ENCODE measurements at regions not wholly inside any gene's neighbourhood (a gene's known extent, or its start where the extent isn't known, plus 50 kb on each side); places are given as distances from the start of the nearest gene placed in this dataset.
A peak's percentile ranks its signal among the peaks of the same experiment; 100 is the strongest.

DNA sequence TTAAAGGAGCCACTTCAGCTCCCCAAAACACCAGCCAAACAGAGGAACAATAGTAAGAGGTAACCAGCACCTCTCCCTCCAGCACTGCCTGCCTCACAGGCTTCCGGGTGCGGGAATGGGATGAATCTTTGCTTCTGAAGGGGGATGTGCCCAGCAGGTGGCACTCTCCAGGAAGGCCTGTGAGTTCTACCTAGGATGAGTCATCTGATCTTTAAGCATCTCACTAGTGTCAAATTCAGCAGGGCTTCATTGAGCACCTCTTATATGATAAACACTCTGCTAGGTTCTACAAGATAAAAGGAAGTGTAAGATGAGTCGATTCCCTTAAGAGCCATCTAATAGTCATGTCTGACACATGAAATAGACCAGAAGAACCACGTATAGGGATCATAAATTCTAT, 237.4 kb upstream of the UMPS start:
- TF ChIP-seq, protein P1, sequence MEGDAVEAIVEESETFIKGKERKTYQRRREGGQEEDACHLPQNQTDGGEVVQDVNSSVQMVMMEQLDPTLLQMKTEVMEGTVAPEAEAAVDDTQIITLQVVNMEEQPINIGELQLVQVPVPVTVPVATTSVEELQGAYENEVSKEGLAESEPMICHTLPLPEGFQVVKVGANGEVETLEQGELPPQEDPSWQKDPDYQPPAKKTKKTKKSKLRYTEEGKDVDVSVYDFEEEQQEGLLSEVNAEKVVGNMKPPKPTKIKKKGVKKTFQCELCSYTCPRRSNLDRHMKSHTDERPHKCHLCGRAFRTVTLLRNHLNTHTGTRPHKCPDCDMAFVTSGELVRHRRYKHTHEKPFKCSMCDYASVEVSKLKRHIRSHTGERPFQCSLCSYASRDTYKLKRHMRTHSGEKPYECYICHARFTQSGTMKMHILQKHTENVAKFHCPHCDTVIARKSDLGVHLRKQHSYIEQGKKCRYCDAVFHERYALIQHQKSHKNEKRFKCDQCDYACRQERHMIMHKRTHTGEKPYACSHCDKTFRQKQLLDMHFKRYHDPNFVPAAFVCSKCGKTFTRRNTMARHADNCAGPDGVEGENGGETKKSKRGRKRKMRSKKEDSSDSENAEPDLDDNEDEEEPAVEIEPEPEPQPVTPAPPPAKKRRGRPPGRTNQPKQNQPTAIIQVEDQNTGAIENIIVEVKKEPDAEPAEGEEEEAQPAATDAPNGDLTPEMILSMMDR (conservative IDR thresholded peaks at IDR 0.05 in 1 of 2, IDR thresholded peaks at IDR 0.05 in 1 of 2; ENCODE audit: low read depth in 1 of 2, low read length in 2 of 2): peak in 1 of 2 donors; percentile 23
- TF ChIP-seq EZH2 (IDR thresholded peaks at IDR 0.05; ENCODE audit: low read length, missing control alignments): no peak
- Histone ChIP-seq H3K27me3 (ENCODE audit: control insufficient read depth, insufficient read depth, low read length) (peaks cover 3% of the 10 kb centered on the region), H3K4me2 (ENCODE audit: extremely low read depth, insufficient read depth, low read length) (no peak overlapping the region), H3K27ac (ENCODE audit: insufficient read depth, low read length) (no peak overlapping the region), H3K36me3 (ENCODE audit: control insufficient read depth, insufficient read depth, low read length) (no peaks in the 10 kb centered on the region), H3K4me1 (ENCODE audit: control insufficient read depth, extremely low read depth, insufficient read depth, low read length) (no peaks in the 10 kb centered on the region), H3K79me2 (ENCODE audit: control insufficient read depth, insufficient read depth, low read length) (no peaks in the 10 kb centered on the region), H3K9me3 (ENCODE audit: control insufficient read depth, insufficient read depth, low read depth, low read length) (no peaks in the 10 kb centered on the region), H2AFZ (ENCODE audit: low read length) (no peak overlapping the region), H3K4me3 (replicated peaks in 1 of 4; ENCODE audit: control extremely low read depth in 1 of 4, insufficient read depth in 1 of 4, low read depth in 3 of 4, low read length in 4 of 4) (no peak overlapping the region), H4K20me1 (ENCODE audit: control insufficient read depth, extremely low read depth, insufficient read depth, low read length) (no peaks in the 10 kb centered on the region), H3K9ac (ENCODE audit: insufficient read depth, low read length) (no peak overlapping the region)
- peak; percentile 14 to 58 for DNase-seq (ENCODE audit: low read depth in 2 of 2)

DNA sequence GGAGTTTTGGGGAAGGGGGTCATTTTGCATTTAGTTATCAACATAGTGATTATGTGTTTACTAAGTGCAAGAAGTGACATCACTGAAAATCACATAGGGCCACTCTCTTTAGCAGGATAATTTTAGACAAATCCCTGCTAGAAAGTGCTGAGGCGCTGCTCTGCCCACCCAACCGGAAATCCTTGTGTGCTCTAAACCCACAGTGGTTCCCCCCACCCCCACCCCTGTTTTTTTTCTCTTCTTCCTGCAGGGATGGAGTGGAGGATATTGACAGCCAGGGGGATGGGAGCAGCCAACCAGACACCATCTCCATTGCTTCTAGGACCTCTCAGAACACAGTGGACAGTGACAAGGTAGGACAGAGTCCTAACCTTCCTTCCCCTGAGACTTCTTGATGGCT, 234.2 kb upstream of the UMPS start:
- H3K9me3 ChIP-seq (ENCODE audit: control insufficient read depth, insufficient read depth, low read depth, low read length): no peaks in the 10 kb centered on the region
- no peak for TF ChIP-seq EZH2 (IDR thresholded peaks at IDR 0.05; ENCODE audit: low read length, missing control alignments)
- TF ChIP-seq, protein P1 (conservative IDR thresholded peaks at IDR 0.05 in 1 of 2, IDR thresholded peaks at IDR 0.05 in 1 of 2; ENCODE audit: low read depth in 1 of 2, low read length in 2 of 2): no peak
- no peak overlapping the region for H3K9ac ChIP-seq (ENCODE audit: insufficient read depth, low read length)
- no peaks in the 10 kb centered on the region for H3K36me3 ChIP-seq (ENCODE audit: control insufficient read depth, insufficient read depth, low read length)
- no peak overlapping the region for H3K27ac ChIP-seq (ENCODE audit: insufficient read depth, low read length)
- no peaks in the 10 kb centered on the region for H3K79me2 ChIP-seq (ENCODE audit: control insufficient read depth, insufficient read depth, low read length)
- no peak overlapping the region for H3K4me2 ChIP-seq (ENCODE audit: extremely low read depth, insufficient read depth, low read length)
- no peak for DNase-seq (ENCODE audit: low read depth in 2 of 2)
- H3K4me3 ChIP-seq (replicated peaks in 1 of 4; ENCODE audit: control extremely low read depth in 1 of 4, insufficient read depth in 1 of 4, low read depth in 3 of 4, low read length in 4 of 4): no peak overlapping the region
- H2AFZ ChIP-seq (ENCODE audit: low read length): no peak overlapping the region
- H3K27me3 ChIP-seq (ENCODE audit: control insufficient read depth, insufficient read depth, low read length): peaks cover 3% of the 10 kb centered on the region
- no peaks in the 10 kb centered on the region for H3K4me1 ChIP-seq (ENCODE audit: control insufficient read depth, extremely low read depth, insufficient read depth, low read length)
- H4K20me1 ChIP-seq (ENCODE audit: control insufficient read depth, extremely low read depth, insufficient read depth, low read length): no peaks in the 10 kb centered on the region

GRCh38 chr3:124497487-124497886, 232.8 kb upstream of the UMPS start:
- DNase-seq (ENCODE audit: low read depth in 2 of 2): no peak
- no peaks in the 10 kb centered on the region for H3K9me3 ChIP-seq (ENCODE audit: control insufficient read depth, insufficient read depth, low read depth, low read length)
- no peak overlapping the region for H2AFZ ChIP-seq (ENCODE audit: low read length)
- H3K9ac ChIP-seq (ENCODE audit: insufficient read depth, low read length): no peak overlapping the region
- H3K4me2 ChIP-seq (ENCODE audit: extremely low read depth, insufficient read depth, low read length): no peak overlapping the region
- no peak for TF ChIP-seq EZH2 (IDR thresholded peaks at IDR 0.05; ENCODE audit: low read length, missing control alignments)
- TF ChIP-seq, protein P1 (conservative IDR thresholded peaks at IDR 0.05 in 1 of 2, IDR thresholded peaks at IDR 0.05 in 1 of 2; ENCODE audit: low read depth in 1 of 2, low read length in 2 of 2): no peak
- H4K20me1 ChIP-seq (ENCODE audit: control insufficient read depth, extremely low read depth, insufficient read depth, low read length): no peaks in the 10 kb centered on the region
- H3K4me3 ChIP-seq (replicated peaks in 1 of 4; ENCODE audit: control extremely low read depth in 1 of 4, insufficient read depth in 1 of 4, low read depth in 3 of 4, low read length in 4 of 4): no peak overlapping the region
- peaks cover 3% of the 10 kb centered on the region for H3K27me3 ChIP-seq (ENCODE audit: control insufficient read depth, insufficient read depth, low read length)
- H3K36me3 ChIP-seq (ENCODE audit: control insufficient read depth, insufficient read depth, low read length): no peaks in the 10 kb centered on the region
- no peaks in the 10 kb centered on the region for H3K4me1 ChIP-seq (ENCODE audit: control insufficient read depth, extremely low read depth, insufficient read depth, low read length)
- H3K79me2 ChIP-seq (ENCODE audit: control insufficient read depth, insufficient read depth, low read length): no peaks in the 10 kb centered on the region
- H3K27ac ChIP-seq (ENCODE audit: insufficient read depth, low read length): no peak overlapping the region

Data from fibroblast of lung (primary cell).